Right lobe of liver (tissue), 6 donors: ENCODE measurements at regions not wholly inside any gene's neighbourhood (a gene's known extent, or its start where the extent isn't known, plus 50 kb on each side); places are given as distances from the start of the nearest gene placed in this dataset.

Source experiments
- ATAC-seq, 4 donors: fragments of 200-7000 bp; cut with Tn5 transposase; one replicate each; pipeline ENCODE4 v1.9.1; 2020; ENCODE audit warnings: mild to moderate bottlenecking in 4 of 4, moderate library complexity in 4 of 4
- DNase-seq, 3 donors: peaks; one replicate each; pipeline ENCODE4 v3.0.0-alpha.2; 2020
- H3K27ac ChIP-seq, 3 donors: fragments of 200-600 bp; one replicate each; pipeline ENCODE4 v1.8.0; 2022
- H3K27me3 ChIP-seq, 2 donors: fragments of 200-600 bp; one replicate each; pipeline ENCODE4 v1.8.0; 2022
- H3K36me3 ChIP-seq, 4 donors: fragments of 200-600 bp; sonication (generic) in 1 of 4; one replicate each; pipeline versions ENCODE4 v1.5.1 to v1.8.0; 2017 to 2022; ENCODE audit warnings: control low read depth in 1 of 4
- H3K4me1 ChIP-seq, 4 donors: fragments of 200-600 bp; sonication (generic) in 1 of 4; one replicate each; pipeline versions ENCODE4 v1.5.1 to v1.8.0; 2017 to 2022; ENCODE audit warnings: control low read depth in 1 of 4
- H3K4me3 ChIP-seq, 3 donors: fragments of 200-600 bp; one replicate each; pipeline ENCODE4 v1.8.0; 2022
- H3K9me3 ChIP-seq, 4 donors: fragments of 200-600 bp; sonication (generic) in 1 of 4; one replicate each; pipeline versions ENCODE4 v1.5.1 to v1.8.0; 2017 to 2022; ENCODE audit warnings: control low read depth in 1 of 4
- CTCF ChIP-seq, 4 donors: fragments of 200-600 bp in 3 of 4; fragments of 450-650 bp in 1 of 4; IDR thresholded peaks; one replicate each; pipeline versions ENCODE4 v1.5.1 to v1.8.0; 2016 to 2022; ENCODE audit warnings: antibody characterized with exemption in 4 of 4, mild to moderate bottlenecking in 2 of 4
- POLR2A ChIP-seq: fragments of 450-650 bp; IDR thresholded peaks from one replicate; pipeline ENCODE4 v1.6.1; 2017; ENCODE audit warnings: antibody characterized with exemption, mild to moderate bottlenecking
- WGBS: methylation state at CpG from one replicate; pipeline ENCODE4 v1.1.6; 2018; ENCODE audit warnings: low coverage, low lambda C conversion rate; ENCODE audit not compliant: insufficient coverage; ENCODE audit errors: missing lambda C conversion rate; 5-methylcytosine and 5-hydroxymethylcytosine counted together
- intact Hi-C, 2 donors: fragments of 100-400 bp; cut with DNase I; formaldehyde crosslinking; loops; one replicate each; pipeline versions ENCODE4 v1.11.2 to v1.14.1; 2022
- donor health status: DM: no; HTN: yes; CAD: no.
- donor health status: DM: no; HTN: no; CAD: no.
- donor health status: DM: no; HTN: no; CAD: no.
- donor health status: DM: no; HTN: yes; CAD: no.
- donor health status: DM: no; HTN: yes; CAD: no.

GRCh38 chr14:98965076-98965475, 306.9 kb downstream of the BCL11B start:
- Histone ChIP-seq H3K4me1 (no peaks in the 10 kb centered on the region), H3K9me3 (no peaks in the 10 kb centered on the region), H3K27ac (no peak overlapping the region), H3K27me3 (no peaks in the 10 kb centered on the region), H3K4me3 (no peak overlapping the region), H3K36me3 (no peaks in the 10 kb centered on the region)
- TF ChIP-seq POLR2A = no peak
- no peak for TF ChIP-seq CTCF (IDR thresholded peaks at IDR 0.05)
- intact Hi-C loops = no loop called here
- DNase-seq (no peak), ATAC-seq (no peak)
- WGBS = 45% methylated on average over 5 of the region's 5 CpGs

- Histone ChIP-seq H3K27me3 (no peaks in the 10 kb centered on the region), H3K27ac (no peak overlapping the region), H3K36me3 (no peaks in the 10 kb centered on the region), H3K4me3 (no peak overlapping the region), H3K4me1 (no peaks in the 10 kb centered on the region), H3K9me3 (no peaks in the 10 kb centered on the region)
- DNase-seq (no peak), ATAC-seq (no peak)
- TF ChIP-seq POLR2A = no peak
- no peak for TF ChIP-seq CTCF (IDR thresholded peaks at IDR 0.05)
- intact Hi-C loops = no loop called here
- WGBS = 54% methylated on average over 3 of the region's 3 CpGs
These were observed 306.0 kb downstream of the BCL11B start for GRCh38 chr14:98966016-98966415.

GRCh38 chr14:98966475-98967162, 305.4 kb downstream of the BCL11B start:
- H3K27me3 ChIP-seq = no peaks in the 10 kb centered on the region
- H3K4me1 ChIP-seq = no peaks in the 10 kb centered on the region
- no peaks in the 10 kb centered on the region for H3K36me3 ChIP-seq
- DNase-seq = no peak
- intact Hi-C loops = no loop called here
- H3K4me3 ChIP-seq = no peak overlapping the region
- 59% methylated on average over 5 of the region's 6 CpGs for WGBS
- ATAC-seq = no peak
- TF ChIP-seq CTCF (IDR thresholded peaks at IDR 0.05) = no peak
- no peak for TF ChIP-seq POLR2A
- no peaks in the 10 kb centered on the region for H3K9me3 ChIP-seq
- no peak overlapping the region for H3K27ac ChIP-seq

GRCh38 chr14:98974113-98974512, 297.9 kb downstream of the BCL11B start:
- Histone ChIP-seq H3K4me1 (no peaks in the 10 kb centered on the region), H3K27me3 (no peaks in the 10 kb centered on the region), H3K9me3 (no peaks in the 10 kb centered on the region), H3K27ac (no peak overlapping the region), H3K4me3 (no peak overlapping the region), H3K36me3 (no peaks in the 10 kb centered on the region)
- no peak for DNase-seq
- WGBS = 23% methylated on average over 1 of the region's 1 CpG
- intact Hi-C loops = no loop called here
- no peak for ATAC-seq
- TF ChIP-seq CTCF (IDR thresholded peaks at IDR 0.05) = no peak
- TF ChIP-seq POLR2A = no peak

GRCh38 chr14:98976271-98976670, 295.7 kb downstream of the BCL11B start:
- Histone ChIP-seq H3K4me3 (no peak overlapping the region), H3K27me3 (no peaks in the 10 kb centered on the region), H3K36me3 (no peaks in the 10 kb centered on the region), H3K9me3 (no peaks in the 10 kb centered on the region), H3K27ac (no peak overlapping the region), H3K4me1 (no peaks in the 10 kb centered on the region)
- ATAC-seq (no peak), DNase-seq (no peak)
- WGBS = 20% methylated on average over 3 of the region's 3 CpGs
- intact Hi-C loops = no loop called here
- TF ChIP-seq POLR2A = no peak
- no peak for TF ChIP-seq CTCF (IDR thresholded peaks at IDR 0.05)
